ENCODE measurements at regions not wholly inside any gene's neighbourhood (a gene's known extent, or its start where the extent isn't known, plus 50 kb on each side); places are given as distances from the start of the nearest gene placed in this dataset.

GRCh38 chr1:87182611-87183010 is 146.1 kb upstream of the LMO4 start:
- TF ChIP-seq CTCF (IDR thresholded peaks at IDR 0.05; ENCODE audit: low read length) (no peak), EZH2 (IDR thresholded peaks at IDR 0.05; ENCODE audit: borderline replicate concordance, low read length) (no peak)

All from OCI-LY1 (cell line).